OCI-LY3 (cell line): ENCODE measurements at regions not wholly inside any gene's neighbourhood (a gene's known extent, or its start where the extent isn't known, plus 50 kb on each side); places are given as distances from the start of the nearest gene placed in this dataset.

ENCODE experiments used
- H2AFZ ChIP-seq: fragments of 200-600, 300-600 bp; shearing (Covaris generic); 2 replicates; pipeline ENCODE4 v1.6.0; 2014; ENCODE audit warnings: antibody characterized with exemption, low read depth, low read length
- H3K27ac ChIP-seq: fragments of 200-600, 300-600 bp; sonication (generic); 2 replicates; pipeline ENCODE4 v1.5.1; 2014; ENCODE audit warnings: mild to moderate bottlenecking, low read length, moderate library complexity, mixed read lengths
- H3K27me3 ChIP-seq: fragments of 200-600, 300-600 bp; sonication (generic); 2 replicates; pipeline ENCODE4 v1.6.1; 2014; ENCODE audit warnings: low read depth, low read length, mixed read lengths
- H3K36me3 ChIP-seq: fragments of 200-600, 300-600 bp; sonication (generic); replicated peaks from 2 replicates; pipeline ENCODE3; 2014; ENCODE audit warnings: low read depth, low read length, mixed read lengths
- H3K4me1 ChIP-seq: fragments of 300-600, 200-600 bp; sonication (generic); 2 replicates; pipeline ENCODE4 v1.6.1; 2014; ENCODE audit warnings: low read length, mixed read lengths
- H3K4me2 ChIP-seq: fragments of 200-600, 300-600 bp; sonication (generic); 2 replicates; pipeline ENCODE4 v1.6.1; 2014; ENCODE audit warnings: low read length, mixed read lengths
- H3K4me3 ChIP-seq: fragments of 300-600, 200-600 bp; sonication (generic); 2 replicates; pipeline ENCODE4 v1.5.1; 2014; ENCODE audit warnings: antibody characterized with exemption, mild to moderate bottlenecking, low read length, moderate library complexity
- H3K79me2 ChIP-seq: fragments of 300-600, 200-600 bp; shearing (Covaris generic); 2 replicates; pipeline ENCODE4 v1.6.1; 2014; ENCODE audit warnings: mild to moderate bottlenecking, low read length, mixed read lengths
- H3K9ac ChIP-seq: fragments of 300-600, 200-600 bp; shearing (Covaris generic); 2 replicates; pipeline ENCODE4 v1.6.0; 2014; ENCODE audit warnings: mild to moderate bottlenecking, low read length, moderate library complexity
- H3K9me3 ChIP-seq: fragments of 200-600, 300-600 bp; shearing (Covaris generic); 2 replicates; pipeline ENCODE4 v1.6.1; 2014; ENCODE audit warnings: low read length, mixed read lengths; ENCODE audit not compliant: insufficient read depth
- H4K20me1 ChIP-seq: fragments of 200-600, 300-600 bp; sonication (generic); 2 replicates; pipeline ENCODE4 v1.6.1; 2016; ENCODE audit warnings: low read length, mixed read lengths; ENCODE audit not compliant: insufficient read depth
- EZH2phosphoT487 ChIP-seq: fragments of 200-600 bp; shearing (Covaris generic); IDR thresholded peaks from 2 replicates; pipeline ENCODE4 v1.6.1; 2018; ENCODE audit warnings: antibody characterized with exemption, mixed run types, low read depth
- TF ChIP-seq, protein P1 (sequence below): fragments of 200-600, 300-600 bp; sonication (generic); IDR thresholded peaks from 2 replicates; pipeline ENCODE4 v1.5.1; 2014; ENCODE audit warnings: antibody characterized with exemption, low read length, low read depth

DNA sequence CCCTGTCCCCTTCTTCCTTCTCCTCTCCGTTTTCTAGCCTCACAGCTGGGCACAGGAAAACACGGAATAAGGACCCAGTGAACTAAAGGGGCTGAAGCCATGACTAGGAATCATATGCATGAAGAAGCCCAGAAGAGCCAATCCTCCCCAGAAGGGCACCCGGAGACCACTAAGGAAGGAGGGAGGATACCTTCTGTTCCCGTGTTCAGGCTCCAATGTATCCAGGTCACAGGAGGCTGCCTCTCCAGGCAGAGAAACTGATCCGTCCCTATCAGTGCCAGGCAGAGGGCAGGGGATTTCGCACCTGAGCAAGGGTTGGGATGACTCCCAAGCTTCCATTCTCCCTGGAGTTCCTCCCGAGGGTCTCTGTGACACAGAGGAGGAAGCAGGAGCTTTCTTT, 246.6 kb downstream of the SNX10 start:
- Histone ChIP-seq H3K27me3 (no peaks in the 10 kb centered on the region), H3K9me3 (no peaks in the 10 kb centered on the region), H3K4me3 (no peak overlapping the region), H3K9ac (no peak overlapping the region), H3K4me1 (no peaks in the 10 kb centered on the region), H3K27ac (no peak overlapping the region), H4K20me1 (no peaks in the 10 kb centered on the region), H3K79me2 (no peaks in the 10 kb centered on the region), H3K36me3 (no peaks in the 10 kb centered on the region), H3K4me2 (no peak overlapping the region), H2AFZ (no peak overlapping the region)
- TF ChIP-seq, protein P1, sequence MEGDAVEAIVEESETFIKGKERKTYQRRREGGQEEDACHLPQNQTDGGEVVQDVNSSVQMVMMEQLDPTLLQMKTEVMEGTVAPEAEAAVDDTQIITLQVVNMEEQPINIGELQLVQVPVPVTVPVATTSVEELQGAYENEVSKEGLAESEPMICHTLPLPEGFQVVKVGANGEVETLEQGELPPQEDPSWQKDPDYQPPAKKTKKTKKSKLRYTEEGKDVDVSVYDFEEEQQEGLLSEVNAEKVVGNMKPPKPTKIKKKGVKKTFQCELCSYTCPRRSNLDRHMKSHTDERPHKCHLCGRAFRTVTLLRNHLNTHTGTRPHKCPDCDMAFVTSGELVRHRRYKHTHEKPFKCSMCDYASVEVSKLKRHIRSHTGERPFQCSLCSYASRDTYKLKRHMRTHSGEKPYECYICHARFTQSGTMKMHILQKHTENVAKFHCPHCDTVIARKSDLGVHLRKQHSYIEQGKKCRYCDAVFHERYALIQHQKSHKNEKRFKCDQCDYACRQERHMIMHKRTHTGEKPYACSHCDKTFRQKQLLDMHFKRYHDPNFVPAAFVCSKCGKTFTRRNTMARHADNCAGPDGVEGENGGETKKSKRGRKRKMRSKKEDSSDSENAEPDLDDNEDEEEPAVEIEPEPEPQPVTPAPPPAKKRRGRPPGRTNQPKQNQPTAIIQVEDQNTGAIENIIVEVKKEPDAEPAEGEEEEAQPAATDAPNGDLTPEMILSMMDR: no peak
- TF ChIP-seq EZH2phosphoT487: no peak

DNA sequence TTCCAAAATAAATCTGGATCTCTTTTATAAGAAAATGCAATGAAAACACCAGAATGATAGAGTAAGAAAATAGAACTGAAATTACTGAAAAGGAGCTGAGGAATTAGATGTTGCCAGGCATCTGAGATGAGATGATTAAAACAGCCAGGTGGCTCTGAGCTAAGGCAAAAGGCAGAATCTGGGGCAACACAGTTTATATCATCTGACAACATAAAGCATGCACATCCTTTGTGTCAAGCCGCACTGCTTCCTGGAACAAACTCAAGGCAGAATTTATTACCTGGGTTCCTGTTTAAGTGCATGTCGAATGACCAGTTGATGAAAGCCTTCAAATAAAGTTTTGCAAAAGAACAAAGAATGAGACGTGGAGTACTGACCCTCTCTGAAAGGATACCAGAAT, 247.0 kb downstream of the SNX10 start:
- H3K9ac ChIP-seq: no peak overlapping the region
- H3K9me3 ChIP-seq: no peaks in the 10 kb centered on the region
- no peak for TF ChIP-seq EZH2phosphoT487
- TF ChIP-seq, protein P1: no peak
- no peak overlapping the region for H3K27ac ChIP-seq
- no peaks in the 10 kb centered on the region for H4K20me1 ChIP-seq
- no peak overlapping the region for H3K4me2 ChIP-seq
- H3K79me2 ChIP-seq: no peaks in the 10 kb centered on the region
- H3K4me1 ChIP-seq: no peaks in the 10 kb centered on the region
- no peaks in the 10 kb centered on the region for H3K27me3 ChIP-seq
- H3K36me3 ChIP-seq: no peaks in the 10 kb centered on the region
- H2AFZ ChIP-seq: no peak overlapping the region
- no peak overlapping the region for H3K4me3 ChIP-seq

DNA sequence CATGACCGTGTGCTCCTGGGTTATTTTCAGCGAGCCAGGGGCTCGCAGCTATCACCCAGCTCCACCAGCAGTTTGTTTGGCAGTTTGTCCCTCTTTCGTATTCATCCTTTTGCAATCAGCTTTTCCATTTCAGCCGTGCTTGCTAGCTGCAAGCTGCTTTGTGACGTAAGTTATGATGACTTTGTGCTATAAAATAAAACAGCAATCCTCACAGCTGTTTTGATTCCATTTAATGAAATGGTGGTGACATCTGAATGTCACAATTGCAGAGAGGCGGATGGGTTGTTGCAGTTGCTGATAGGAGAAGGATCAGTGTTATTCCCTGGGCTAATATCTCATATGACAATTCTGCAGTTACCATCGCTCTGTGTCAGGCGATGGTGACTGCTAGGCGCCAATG, 251.7 kb downstream of the SNX10 start:
- Histone ChIP-seq H3K36me3 (no peaks in the 10 kb centered on the region), H3K27ac (no peak overlapping the region), H4K20me1 (no peaks in the 10 kb centered on the region), H3K9ac (no peak overlapping the region), H2AFZ (no peak overlapping the region), H3K27me3 (no peaks in the 10 kb centered on the region), H3K9me3 (no peaks in the 10 kb centered on the region), H3K4me1 (no peaks in the 10 kb centered on the region), H3K4me3 (no peak overlapping the region), H3K79me2 (no peaks in the 10 kb centered on the region), H3K4me2 (no peak overlapping the region)
- TF ChIP-seq EZH2phosphoT487: no peak
- TF ChIP-seq, protein P1: no peak

DNA sequence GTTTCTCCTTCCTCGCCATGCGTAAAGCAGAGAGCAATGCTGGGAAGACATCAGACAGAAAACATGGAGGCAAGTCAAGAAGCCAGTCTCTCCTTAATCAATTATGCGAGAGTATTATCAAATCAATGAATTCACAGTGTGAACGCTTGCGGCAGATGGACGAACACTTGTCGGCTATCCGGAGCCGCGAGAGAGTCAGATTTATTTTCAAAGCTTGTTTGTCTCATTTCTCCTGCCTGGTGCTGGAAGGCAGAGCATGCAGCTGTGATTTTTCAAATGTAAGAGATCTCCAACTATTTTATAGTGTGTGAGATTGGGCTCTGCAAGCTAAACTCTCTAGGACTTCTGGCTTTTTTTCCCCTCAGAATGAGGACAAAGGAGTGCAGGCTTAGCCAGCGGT, 252.3 kb downstream of the SNX10 start:
- no peaks in the 10 kb centered on the region for H3K9me3 ChIP-seq
- no peak overlapping the region for H2AFZ ChIP-seq
- H3K4me1 ChIP-seq: no peaks in the 10 kb centered on the region

More for the DNA sequence above, 252.3 kb downstream of the SNX10 start:
- Histone ChIP-seq H3K4me3 (no peak overlapping the region), H3K36me3 (no peaks in the 10 kb centered on the region), H3K9ac (no peak overlapping the region), H3K79me2 (no peaks in the 10 kb centered on the region), H3K4me2 (no peak overlapping the region), H3K27ac (no peak overlapping the region), H3K27me3 (no peaks in the 10 kb centered on the region), H4K20me1 (no peaks in the 10 kb centered on the region)
- TF ChIP-seq, protein P1: no peak
- no peak for TF ChIP-seq EZH2phosphoT487
